Testis (tissue), 2 donors: ENCODE measurements at regions not wholly inside any gene's neighbourhood (a gene's known extent, or its start where the extent isn't known, plus 50 kb on each side); places are given as distances from the start of the nearest gene placed in this dataset.

Experiments used
- CTCF ChIP-seq, 3 experiments: fragments of 450-650 bp in 2 of 3; fragments of 200-600 bp in 1 of 3; sonication (generic) in 1 of 3; IDR thresholded peaks; one replicate each; pipeline ENCODE4 v1.5.1; 2016 to 2019; ENCODE audit warnings: antibody characterized with exemption in 3 of 3, mild to moderate bottlenecking in 2 of 3, moderate library complexity in 1 of 3
- POLR2A ChIP-seq: fragments of 450-650 bp; IDR thresholded peaks from one replicate; pipeline ENCODE4 v1.6.1; 2017; ENCODE audit warnings: antibody characterized with exemption, mild to moderate bottlenecking, moderate library complexity

- TF ChIP-seq CTCF (IDR thresholded peaks at IDR 0.05) (no peak), POLR2A (no peak)
These were observed 53.0 kb upstream of the KLF3 start for GRCh38 chr4:38610966-38611431.
